WTC11 (cell line): ENCODE measurements at regions not wholly inside any gene's neighbourhood (a gene's known extent, or its start where the extent isn't known, plus 50 kb on each side); places are given as distances from the start of the nearest gene placed in this dataset.
"Not testable (repeated sequence)": the region's sequence is repeated elsewhere in the genome, so short reads cannot be mapped to it uniquely, and the experiment has no call there.

Experiments
- CTCF ChIP-seq: fragments of 200-600 bp; IDR thresholded peaks from 2 replicates; pipeline ENCODE4 v1.8.0; 2022; ENCODE audit warnings: antibody characterized with exemption
- E2F5 ChIP-seq: sonication (generic); formaldehyde crosslinking; IDR thresholded peaks from 2 replicates; pipeline ENCODE4 v1.8.1; 2022; ENCODE audit warnings: mild to moderate bottlenecking, moderate library complexity, missing genetic modification reagents
- NFYB ChIP-seq: sonication (generic); formaldehyde crosslinking; conservative IDR thresholded peaks from 2 replicates; pipeline ENCODE4 v1.8.0; 2022; ENCODE audit warnings: low read depth, missing genetic modification reagents
- RELA ChIP-seq: sonication (generic); formaldehyde crosslinking; IDR thresholded peaks from 2 replicates; pipeline ENCODE4 v1.8.1; 2022; ENCODE audit warnings: missing genetic modification reagents, mild to moderate bottlenecking, borderline replicate concordance

- not testable (repeated sequence) for TF ChIP-seq CTCF; E2F5; RELA (CRISPR knock-in tag); NFYB (CRISPR knock-in tag)
These were observed 107.3 kb downstream of the TNFRSF13B start for GRCh38 chr17:16864462-16865076.
